ENCODE measurements at regions not wholly inside any gene's neighbourhood (a gene's known extent, or its start where the extent isn't known, plus 50 kb on each side); places are given as distances from the start of the nearest gene placed in this dataset.

- TF ChIP-seq CTCF (IDR thresholded peaks at IDR 0.05): no peak
- no peak for TF ChIP-seq USF1 (IDR thresholded peaks at IDR 0.05; ENCODE audit: borderline replicate concordance, low read depth)
- no peak for TF ChIP-seq JUND (IDR thresholded peaks at IDR 0.05)
- TF ChIP-seq CHD2 (IDR thresholded peaks at IDR 0.05; ENCODE audit: low read length, partially characterized antibody): no peak
- no peak for TF ChIP-seq EP300 (IDR thresholded peaks at IDR 0.05; ENCODE audit: borderline replicate concordance in 1 of 2, low read depth in 1 of 2, low read length in 1 of 2)
- no peak for TF ChIP-seq FOXM1 (IDR thresholded peaks at IDR 0.05; ENCODE audit: low read depth)
- TF ChIP-seq REST (IDR thresholded peaks at IDR 0.05; ENCODE audit: low read depth, low read length): no peak
- no peak for TF ChIP-seq RFX5 (IDR thresholded peaks at IDR 0.05; ENCODE audit: low read length)
- TF ChIP-seq TCF12 (IDR thresholded peaks at IDR 0.05): no peak
- no peak for TF ChIP-seq TEAD4 (IDR thresholded peaks at IDR 0.05; ENCODE audit: borderline replicate concordance, insufficient read depth)
Observed at GRCh38 chr3:10688126-10688525, 127.9 kb upstream of the SLC6A11 start.
